ENCODE measurements at regions not wholly inside any gene's neighbourhood (a gene's known extent, or its start where the extent isn't known, plus 50 kb on each side); places are given as distances from the start of the nearest gene placed in this dataset.

- DNase-seq, result no peak
These were observed 131.0 kb downstream of the RPS24 start for GRCh38 chr10:78164702-78165101.

- DNase-seq, result no peak
These were observed 131.5 kb downstream of the RPS24 start for GRCh38 chr10:78165172-78165571.

GRCh38 chr10:78165617-78166016, 132.0 kb downstream of the RPS24 start:
- DNase-seq, result no peak

GRCh38 chr10:78166261-78166660, 132.6 kb downstream of the RPS24 start:
- DNase-seq, result no peak

- DNase-seq, result no peak
These were observed 135.6 kb downstream of the RPS24 start for GRCh38 chr10:78169214-78169613.

- DNase-seq, result no peak
These were observed 136.4 kb downstream of the RPS24 start for GRCh38 chr10:78170026-78170475.

- DNase-seq, result no peak
These were observed 138.2 kb downstream of the RPS24 start for GRCh38 chr10:78171633-78172400.

GRCh38 chr10:78173360-78174015, 139.8 kb downstream of the RPS24 start:
- DNase-seq, result no peak

- no peak for DNase-seq
These were observed 141.9 kb downstream of the RPS24 start for GRCh38 chr10:78175444-78176015.

GRCh38 chr10:78176320-78177317, 143.0 kb downstream of the RPS24 start:
- DNase-seq, result no peak

- no peak for DNase-seq
These were observed 144.0 kb downstream of the RPS24 start for GRCh38 chr10:78177491-78178185.

- DNase-seq, result no peak
These were observed 144.7 kb downstream of the RPS24 start for GRCh38 chr10:78178397-78178796.

- no peak for DNase-seq
These were observed 145.3 kb downstream of the RPS24 start for GRCh38 chr10:78178940-78179339.

- no peak for DNase-seq
These were observed 146.4 kb downstream of the RPS24 start for GRCh38 chr10:78179886-78180705.

- no peak for DNase-seq
These were observed 147.9 kb downstream of the RPS24 start for GRCh38 chr10:78181381-78182055.

- DNase-seq, result no peak
These were observed 149.2 kb downstream of the RPS24 start for GRCh38 chr10:78182841-78183240.

- no peak for DNase-seq
These were observed 151.4 kb downstream of the RPS24 start for GRCh38 chr10:78184851-78185692.

- no peak for DNase-seq
These were observed 152.0 kb downstream of the RPS24 start for GRCh38 chr10:78185693-78186055.

GRCh38 chr10:78186572-78186971, 152.9 kb downstream of the RPS24 start:
- no peak for DNase-seq

GRCh38 chr10:78187371-78187770, 153.7 kb downstream of the RPS24 start:
- no peak for DNase-seq

Measured in stimulated activated CD4-positive, alpha-beta T cell treated with anti-CD3 and anti-CD28 coated beads, Interleukin-1b, Interleukin-23, amount 100 ng/mL, for 48 hours (primary cell).